Stomach smooth muscle (tissue), 2 donors: ENCODE measurements at regions not wholly inside any gene's neighbourhood (a gene's known extent, or its start where the extent isn't known, plus 50 kb on each side); places are given as distances from the start of the nearest gene placed in this dataset.

Experiments used
- H3K27ac ChIP-seq: one replicate; pipeline ENCODE4 v1.7.0; 2013; ENCODE audit warnings: mild to moderate bottlenecking, low read length, inconsistent platforms
- H3K27me3 ChIP-seq, 2 donors: one replicate each; pipeline ENCODE4 v1.7.0; 2013; ENCODE audit warnings: low read length in 2 of 2; ENCODE audit not compliant: insufficient read depth in 2 of 2, control insufficient read depth in 1 of 2
- H3K36me3 ChIP-seq, 2 donors: one replicate each; pipeline ENCODE4 v1.7.0; 2013; ENCODE audit warnings: low read length in 2 of 2; ENCODE audit not compliant: control insufficient read depth in 2 of 2, insufficient read depth in 2 of 2
- H3K4me1 ChIP-seq: one replicate; pipeline ENCODE4 v1.7.0; 2013; ENCODE audit warnings: low read length; ENCODE audit not compliant: control insufficient read depth, insufficient read depth
- H3K4me3 ChIP-seq, 2 donors: one replicate each; pipeline ENCODE4 v1.7.0; 2013; ENCODE audit warnings: low read length in 2 of 2
- H3K9ac ChIP-seq, 2 donors: one replicate each; pipeline ENCODE4 v1.7.0; 2013; ENCODE audit warnings: low read length in 2 of 2, mild to moderate bottlenecking in 1 of 2
- H3K9me3 ChIP-seq, 2 donors: one replicate each; pipeline ENCODE4 v1.7.0; 2013; ENCODE audit warnings: low read length in 2 of 2; ENCODE audit not compliant: control insufficient read depth in 2 of 2
- donor health status: healthy.
- donor health status: Pancreatic carcinoma.

DNA sequence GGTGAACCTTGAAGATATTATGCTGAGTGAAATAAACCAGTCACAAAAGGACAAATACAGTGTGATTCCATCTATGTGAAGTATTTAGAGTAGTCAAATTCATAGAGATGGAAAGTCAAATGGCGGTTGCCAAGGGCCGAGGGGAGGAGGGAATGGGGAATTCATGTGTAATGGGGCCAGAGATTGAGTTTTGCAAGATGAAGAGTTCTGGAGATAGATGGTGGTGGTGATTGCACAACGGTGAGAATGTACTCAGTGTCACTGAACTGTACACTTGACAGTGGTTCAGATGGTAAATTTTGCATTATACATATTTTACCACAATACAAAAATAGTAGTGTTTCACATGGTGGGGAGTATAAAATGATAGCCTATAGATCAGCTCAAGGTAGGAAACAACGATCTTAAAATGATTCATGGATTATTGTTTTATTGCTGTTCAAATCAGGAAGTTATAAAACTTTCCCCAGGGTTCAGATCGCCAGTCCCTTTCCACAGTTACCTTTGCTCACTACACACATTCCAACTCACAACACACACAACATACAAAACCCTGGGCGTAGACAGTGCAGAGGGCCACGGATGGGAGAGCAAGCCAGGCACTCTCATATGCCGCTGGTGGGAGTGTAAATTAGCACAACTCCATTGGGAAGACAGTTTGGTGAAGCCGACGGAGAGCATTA lies 219.9 kb downstream of the ZIC5 start:
- no peak overlapping the region for H3K9ac ChIP-seq
- no peaks in the 10 kb centered on the region for H3K9me3 ChIP-seq
- H3K4me1 ChIP-seq: no peaks in the 10 kb centered on the region
- H3K27me3 ChIP-seq: no peaks in the 10 kb centered on the region
- no peaks in the 10 kb centered on the region for H3K36me3 ChIP-seq
- no peak overlapping the region for H3K27ac ChIP-seq
- H3K4me3 ChIP-seq: no peak overlapping the region

DNA sequence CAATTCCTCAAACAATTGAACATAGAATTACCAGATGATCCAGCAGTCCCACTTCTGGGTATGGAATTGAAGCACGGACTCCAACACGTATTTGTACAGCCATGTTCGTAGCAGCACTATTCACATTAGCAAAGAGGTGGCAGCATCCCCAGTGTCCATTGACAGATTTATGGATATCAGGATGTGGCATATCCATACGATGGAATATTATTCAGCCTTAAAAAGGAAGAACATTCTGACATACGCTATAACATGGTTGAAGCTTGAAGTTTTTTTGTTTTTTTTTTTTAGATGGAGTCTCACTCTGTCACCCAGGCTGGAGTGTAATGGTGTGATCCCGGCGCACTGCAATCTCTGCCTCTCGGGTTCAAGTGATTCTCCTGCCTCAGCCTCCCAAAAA lies 220.6 kb downstream of the ZIC5 start:
- Histone ChIP-seq H3K9me3 (no peaks in the 10 kb centered on the region), H3K27me3 (no peaks in the 10 kb centered on the region), H3K27ac (no peak overlapping the region), H3K9ac (no peak overlapping the region), H3K36me3 (no peaks in the 10 kb centered on the region), H3K4me1 (no peaks in the 10 kb centered on the region), H3K4me3 (no peak overlapping the region)

DNA sequence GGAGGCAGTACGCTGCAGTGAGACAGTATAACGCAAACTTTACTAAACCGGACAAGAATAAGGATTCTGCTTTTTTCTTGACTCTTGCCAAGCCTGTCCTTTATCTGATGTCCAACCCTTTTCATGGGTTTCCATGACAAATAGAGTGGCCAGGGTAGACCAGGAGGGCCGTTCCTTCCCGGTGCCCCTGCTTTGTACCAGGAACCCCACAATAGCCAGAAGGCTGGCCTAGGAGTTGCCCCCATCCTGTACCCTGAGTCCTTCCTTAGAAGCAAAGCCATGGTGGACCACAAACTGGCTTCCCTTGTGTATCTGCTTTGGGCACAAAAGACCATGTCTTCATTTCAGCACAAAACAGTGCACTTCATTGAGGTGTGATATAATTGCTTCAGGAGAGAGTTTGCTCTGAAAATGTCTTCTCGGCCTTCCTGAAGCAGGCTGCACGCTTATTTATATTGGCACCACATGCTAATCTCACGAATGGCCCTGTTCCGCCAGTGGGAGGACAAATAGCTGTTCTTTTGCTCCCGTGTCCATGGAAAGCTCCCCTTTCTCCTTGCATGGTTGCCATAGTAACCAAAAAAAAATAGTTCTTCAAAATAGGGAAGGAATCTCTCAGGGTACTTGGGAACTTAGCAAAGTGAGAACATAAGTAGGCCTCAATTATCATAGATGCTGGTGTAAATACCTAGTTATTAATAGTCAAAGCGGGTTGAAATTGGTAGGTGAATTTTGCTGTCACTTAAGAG lies 222.1 kb downstream of the ZIC5 start:
- no peaks in the 10 kb centered on the region for H3K4me1 ChIP-seq
- no peak overlapping the region for H3K4me3 ChIP-seq
- no peaks in the 10 kb centered on the region for H3K36me3 ChIP-seq
- H3K9me3 ChIP-seq: no peaks in the 10 kb centered on the region
- H3K27me3 ChIP-seq: no peaks in the 10 kb centered on the region
- no peak overlapping the region for H3K9ac ChIP-seq
- H3K27ac ChIP-seq: no peak overlapping the region

DNA sequence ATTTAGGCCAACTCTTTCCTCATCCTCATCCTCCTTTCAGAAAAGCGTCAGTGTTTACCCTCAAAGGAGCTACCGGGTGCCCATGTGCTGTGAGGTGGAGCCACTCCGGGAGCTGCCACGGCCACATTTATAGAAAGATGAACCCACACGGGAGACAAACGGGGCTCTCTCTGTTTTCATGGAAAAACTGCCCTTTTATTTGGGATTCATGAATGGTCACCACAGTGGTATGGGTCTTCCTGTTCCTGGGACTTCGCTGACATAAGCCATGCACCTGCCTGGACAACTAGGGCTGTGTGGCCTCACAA lies 224.2 kb downstream of the ZIC5 start:
- no peaks in the 10 kb centered on the region for H3K4me1 ChIP-seq
- no peak overlapping the region for H3K9ac ChIP-seq
- no peaks in the 10 kb centered on the region for H3K9me3 ChIP-seq
- no peaks in the 10 kb centered on the region for H3K27me3 ChIP-seq
- no peak overlapping the region for H3K27ac ChIP-seq
- H3K4me3 ChIP-seq: no peak overlapping the region
- no peaks in the 10 kb centered on the region for H3K36me3 ChIP-seq

DNA sequence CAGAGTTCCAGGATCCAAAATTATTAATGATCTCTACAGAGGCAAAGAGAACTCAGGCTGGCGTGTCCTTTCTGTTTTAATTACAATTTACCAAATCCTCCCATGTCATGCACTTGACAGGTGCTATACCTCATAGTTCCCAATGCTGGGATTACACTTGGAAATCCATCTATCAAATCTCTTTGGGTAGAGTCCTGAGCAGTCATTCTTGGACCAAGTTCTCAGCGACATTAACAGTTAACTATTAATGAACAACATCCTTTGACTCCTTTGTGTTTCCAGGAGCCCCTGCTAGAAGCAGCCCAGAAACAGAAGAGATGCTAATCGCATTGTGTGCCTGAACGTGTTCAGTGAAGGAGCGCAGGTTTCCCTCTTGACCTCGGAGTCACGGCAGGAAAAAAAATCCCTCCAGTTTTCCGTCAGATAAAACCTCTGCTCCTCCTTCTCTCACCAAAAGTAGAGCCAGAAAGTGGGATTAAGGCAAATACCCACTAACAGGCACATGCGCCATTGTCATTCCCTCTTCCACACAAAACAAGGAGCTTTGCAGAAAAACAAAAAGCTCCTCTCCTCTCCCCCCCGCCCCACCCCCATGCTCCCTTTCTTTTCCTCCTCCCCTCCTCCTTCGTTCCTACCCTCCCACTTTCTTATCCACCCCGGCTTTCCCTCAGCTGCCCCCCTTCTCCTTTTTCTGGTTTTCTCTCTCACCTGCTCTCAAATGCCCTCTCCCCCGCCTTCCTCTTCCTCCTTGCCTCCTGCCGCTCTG lies 224.7 kb downstream of the ZIC5 start:
- Histone ChIP-seq H3K4me1 (no peaks in the 10 kb centered on the region), H3K27me3 (no peaks in the 10 kb centered on the region), H3K9me3 (no peaks in the 10 kb centered on the region), H3K4me3 (no peak overlapping the region), H3K27ac (no peak overlapping the region), H3K36me3 (no peaks in the 10 kb centered on the region), H3K9ac (no peak overlapping the region)

DNA sequence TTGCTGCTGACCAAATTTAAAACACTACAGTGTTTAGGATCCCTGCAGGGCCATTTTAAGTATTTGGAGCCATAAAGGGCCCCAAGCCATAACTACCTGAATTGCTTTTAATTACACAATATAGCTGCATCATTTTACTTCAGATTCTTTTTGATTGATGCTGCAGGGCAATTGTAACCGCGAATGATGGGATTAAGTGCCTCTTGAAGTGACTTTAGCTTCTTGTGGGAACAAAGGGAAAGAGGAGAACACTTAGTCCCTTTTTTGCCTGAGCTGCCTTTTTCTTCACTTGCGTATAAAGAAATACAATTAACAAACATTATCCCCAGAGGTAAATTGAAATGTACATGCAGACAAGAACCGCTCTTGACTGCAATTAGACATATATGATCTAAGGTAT lies 228.5 kb downstream of the ZIC5 start:
- Histone ChIP-seq H3K36me3 (no peaks in the 10 kb centered on the region), H3K9ac (no peak overlapping the region), H3K4me1 (no peaks in the 10 kb centered on the region), H3K27ac (no peak overlapping the region), H3K27me3 (no peaks in the 10 kb centered on the region), H3K4me3 (no peak overlapping the region), H3K9me3 (no peaks in the 10 kb centered on the region)

DNA sequence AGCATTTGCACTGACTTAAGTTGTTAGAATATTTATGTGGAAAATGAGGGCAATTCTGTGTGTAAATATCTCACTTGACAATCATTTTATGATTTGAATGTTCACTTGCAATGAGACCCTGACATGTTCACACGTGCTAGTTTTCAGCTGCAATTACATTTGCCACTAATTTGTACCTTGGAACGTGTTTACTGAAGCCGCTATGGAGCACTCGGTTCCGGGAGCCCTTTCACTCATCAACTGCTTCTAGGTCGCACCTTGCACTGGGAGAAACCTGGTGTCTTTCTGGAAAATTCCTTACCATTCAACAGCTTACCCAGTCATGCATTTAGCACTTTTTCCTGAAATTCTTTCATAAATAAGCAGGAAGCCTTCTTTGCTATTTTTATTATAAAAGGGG lies 229.6 kb downstream of the ZIC5 start:
- H3K4me3 ChIP-seq: no peak overlapping the region
- H3K27me3 ChIP-seq: no peaks in the 10 kb centered on the region
- H3K9ac ChIP-seq: no peak overlapping the region
- no peaks in the 10 kb centered on the region for H3K9me3 ChIP-seq
- no peaks in the 10 kb centered on the region for H3K4me1 ChIP-seq
- no peaks in the 10 kb centered on the region for H3K36me3 ChIP-seq
- H3K27ac ChIP-seq: no peak overlapping the region

DNA sequence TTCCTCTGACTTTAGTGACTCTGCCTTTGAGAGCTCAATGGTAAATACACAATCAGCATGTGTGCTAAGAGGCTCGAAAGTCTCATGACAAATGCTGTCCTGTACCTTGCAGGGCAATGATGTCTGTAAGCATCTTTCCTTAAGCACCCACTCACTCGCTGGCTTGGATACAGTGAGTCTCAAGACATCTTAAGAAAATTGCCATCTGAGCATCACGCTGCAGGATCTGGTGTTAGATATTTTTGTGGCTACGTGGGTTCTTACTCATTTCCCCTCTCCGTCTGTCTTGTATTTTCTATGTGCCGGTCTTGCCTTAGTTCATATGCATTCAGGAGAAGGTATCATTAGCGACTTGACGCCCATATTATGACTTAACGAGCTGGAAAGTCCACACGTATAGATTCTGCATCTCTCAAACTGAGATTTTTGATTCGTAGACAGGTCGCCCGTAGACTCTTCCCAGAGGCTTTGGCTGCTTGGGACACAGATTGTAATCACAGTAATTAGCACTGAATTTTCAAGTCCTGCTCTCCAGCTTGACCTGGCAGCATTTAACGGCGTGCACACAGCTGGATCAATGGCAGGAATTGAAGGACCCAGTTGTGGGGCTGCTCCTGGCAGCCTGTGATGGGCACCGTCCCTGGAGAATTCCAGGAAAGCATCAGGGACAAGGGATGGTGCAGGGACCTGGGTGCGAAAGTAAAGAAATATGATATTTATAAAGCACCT lies 231.2 kb downstream of the ZIC5 start:
- H3K9ac ChIP-seq: no peak overlapping the region
- H3K9me3 ChIP-seq: no peaks in the 10 kb centered on the region
- H3K27me3 ChIP-seq: no peaks in the 10 kb centered on the region
- no peak overlapping the region for H3K27ac ChIP-seq
- H3K4me1 ChIP-seq: no peaks in the 10 kb centered on the region
- H3K36me3 ChIP-seq: no peaks in the 10 kb centered on the region
- H3K4me3 ChIP-seq: no peak overlapping the region

DNA sequence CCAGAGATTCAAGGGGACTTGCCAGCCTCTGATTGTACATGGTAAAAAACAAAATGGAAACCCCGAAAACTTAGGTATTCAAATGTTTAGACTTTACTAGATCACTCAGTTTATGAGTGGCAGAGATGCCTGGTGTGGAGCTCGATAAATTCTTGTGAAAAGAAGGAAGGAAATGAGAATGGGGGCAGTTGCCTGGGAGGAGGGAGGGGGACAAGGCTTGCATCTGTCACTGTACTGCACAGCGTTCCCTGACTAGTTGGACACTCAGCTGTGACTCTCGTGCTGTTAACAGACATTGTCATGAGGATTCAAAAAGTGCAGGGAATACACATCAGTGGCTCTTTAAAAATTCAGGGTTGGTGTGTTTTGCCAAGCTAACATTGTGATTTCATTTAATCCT lies 232.9 kb downstream of the ZIC5 start:
- H3K4me1 ChIP-seq: no peaks in the 10 kb centered on the region
- no peaks in the 10 kb centered on the region for H3K9me3 ChIP-seq
- H3K27me3 ChIP-seq: no peaks in the 10 kb centered on the region
- H3K9ac ChIP-seq: no peak overlapping the region
- no peak overlapping the region for H3K4me3 ChIP-seq
- no peak overlapping the region for H3K27ac ChIP-seq
- no peaks in the 10 kb centered on the region for H3K36me3 ChIP-seq

DNA sequence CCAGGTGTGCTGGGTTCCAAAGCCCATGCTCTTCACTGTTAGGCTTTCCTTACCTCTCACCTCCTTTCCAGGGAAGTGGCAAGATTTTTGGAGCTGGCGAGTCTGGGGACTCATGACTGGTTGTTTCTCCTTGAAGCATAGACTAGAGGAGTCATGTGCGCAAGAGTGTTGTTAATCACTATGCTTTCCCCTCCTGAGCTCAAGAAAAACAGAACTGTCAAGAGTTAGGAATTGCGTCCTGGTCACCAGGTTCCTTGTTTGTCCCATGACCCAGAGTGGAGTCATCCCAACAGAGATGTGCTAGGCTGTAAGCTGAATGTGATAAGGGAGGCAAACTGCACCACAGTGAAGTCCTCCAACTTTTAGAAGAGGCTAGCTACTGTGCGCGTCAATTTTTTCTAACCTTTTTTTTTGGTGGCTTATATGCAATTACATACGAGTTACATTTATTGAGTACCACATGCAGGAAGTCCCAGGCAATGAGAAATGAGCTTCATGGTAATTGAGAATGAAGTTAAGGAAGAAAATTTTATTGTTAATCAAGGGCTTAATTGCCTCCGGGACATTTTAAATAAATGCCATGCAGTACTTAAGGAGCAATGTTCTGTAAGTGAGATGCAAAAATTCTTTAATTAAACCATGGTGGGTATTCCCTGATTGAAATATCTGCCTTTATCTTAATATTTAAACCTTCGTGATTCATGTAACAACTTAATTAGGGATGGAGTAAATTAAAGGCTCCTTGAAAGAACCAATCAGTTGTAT lies 233.9 kb downstream of the ZIC5 start:
- no peak overlapping the region for H3K27ac ChIP-seq
- no peaks in the 10 kb centered on the region for H3K4me1 ChIP-seq
- H3K27me3 ChIP-seq: no peaks in the 10 kb centered on the region
- no peaks in the 10 kb centered on the region for H3K36me3 ChIP-seq
- no peaks in the 10 kb centered on the region for H3K9me3 ChIP-seq
- H3K4me3 ChIP-seq: no peak overlapping the region
- no peak overlapping the region for H3K9ac ChIP-seq
